ENCODE measurements at regions not wholly inside any gene's neighbourhood (a gene's known extent, or its start where the extent isn't known, plus 50 kb on each side); places are given as distances from the start of the nearest gene placed in this dataset.

DNA sequence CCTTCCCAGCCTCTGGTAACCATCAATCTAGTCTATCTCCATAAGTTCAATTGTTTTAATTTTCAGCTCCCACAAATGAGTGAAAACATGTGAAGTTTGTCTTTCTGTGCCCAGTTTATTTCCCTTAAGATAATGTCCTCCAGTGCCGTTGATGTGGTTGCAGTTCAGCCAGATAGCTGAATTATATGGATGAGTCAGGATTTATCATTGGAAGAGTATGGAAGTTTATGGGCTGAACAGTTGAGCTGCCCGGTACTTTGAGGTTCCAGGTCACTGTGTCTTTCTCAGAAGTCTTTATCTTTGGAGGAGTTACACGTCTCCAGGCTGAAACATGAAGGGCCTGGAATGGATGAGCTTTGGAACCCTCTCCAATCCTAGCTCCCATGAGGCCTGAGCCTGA is 120.1 kb downstream of the ASCL4 start:
- DNase-seq = no peak

DNA sequence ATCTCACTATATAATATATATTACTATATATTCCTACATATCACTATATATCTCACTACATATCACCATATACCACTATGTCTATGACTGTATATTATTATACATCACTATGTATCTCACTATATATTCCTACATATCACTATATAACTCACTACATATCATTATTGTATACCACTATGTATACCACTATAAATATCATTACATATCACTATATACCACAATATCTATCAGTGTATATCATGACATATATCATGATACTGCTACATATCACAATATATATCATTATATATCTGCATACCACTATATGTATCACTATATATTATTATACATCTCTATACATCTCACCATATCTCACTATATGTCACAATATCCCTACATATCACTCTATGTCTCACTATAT is 121.5 kb downstream of the ASCL4 start:
- DNase-seq = no peak

DNA sequence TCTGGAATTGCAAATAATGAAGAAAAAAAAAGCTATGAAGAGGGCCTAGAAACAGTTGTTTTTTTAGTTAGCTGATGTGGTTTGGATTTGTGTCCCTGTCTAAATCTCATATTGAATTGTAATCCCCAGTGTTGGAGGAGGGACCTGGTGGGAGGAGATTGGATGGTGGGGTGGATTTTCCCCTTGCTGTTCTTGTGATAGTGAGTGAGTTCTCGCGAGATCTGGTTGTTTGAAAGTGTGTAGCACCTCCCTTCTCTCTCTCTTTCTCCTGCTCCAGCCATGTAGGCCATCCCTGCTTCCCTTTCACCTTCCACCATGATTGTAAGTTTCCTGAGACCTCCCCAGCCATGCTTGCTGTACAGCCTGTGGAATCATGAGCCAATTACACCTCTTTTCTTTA is 126.1 kb downstream of the ASCL4 start:
- DNase-seq = no peak

DNA sequence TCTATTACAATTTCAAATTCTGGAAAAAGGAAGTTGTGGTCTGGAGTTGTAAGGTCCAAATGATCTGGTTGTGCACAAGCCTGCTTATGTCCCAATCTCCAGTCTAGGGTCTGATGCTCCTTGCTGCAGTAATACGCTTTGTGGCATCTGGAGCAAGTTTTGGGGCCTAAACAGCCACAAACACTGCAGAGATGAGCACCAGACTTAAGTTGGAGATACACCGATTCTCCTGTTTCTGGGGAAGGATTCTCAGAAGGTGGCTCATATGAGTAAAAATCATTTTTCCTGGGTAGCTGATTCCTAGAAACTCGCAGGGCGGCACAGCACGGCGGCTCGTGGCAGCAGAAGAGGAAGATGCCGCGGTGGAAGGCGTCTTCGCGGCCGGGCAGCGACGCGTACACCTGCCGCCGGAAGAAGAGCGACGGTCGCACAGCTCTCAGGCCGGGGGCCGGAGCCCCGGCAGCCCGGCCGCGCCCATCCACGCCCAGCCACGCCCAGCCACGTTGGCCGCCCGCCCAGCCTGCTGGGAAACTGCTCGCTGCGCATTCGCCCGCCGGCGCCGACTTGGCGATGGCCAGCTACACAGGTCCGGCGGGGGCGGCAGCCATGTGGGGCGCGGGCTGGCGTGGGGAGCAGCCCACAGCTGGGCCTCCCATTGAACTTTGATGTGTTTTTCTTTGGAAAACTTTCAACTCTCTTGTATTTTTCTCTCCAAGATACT is 129.0 kb downstream of the ASCL4 start:
- peak; percentile 84 for DNase-seq

DNA sequence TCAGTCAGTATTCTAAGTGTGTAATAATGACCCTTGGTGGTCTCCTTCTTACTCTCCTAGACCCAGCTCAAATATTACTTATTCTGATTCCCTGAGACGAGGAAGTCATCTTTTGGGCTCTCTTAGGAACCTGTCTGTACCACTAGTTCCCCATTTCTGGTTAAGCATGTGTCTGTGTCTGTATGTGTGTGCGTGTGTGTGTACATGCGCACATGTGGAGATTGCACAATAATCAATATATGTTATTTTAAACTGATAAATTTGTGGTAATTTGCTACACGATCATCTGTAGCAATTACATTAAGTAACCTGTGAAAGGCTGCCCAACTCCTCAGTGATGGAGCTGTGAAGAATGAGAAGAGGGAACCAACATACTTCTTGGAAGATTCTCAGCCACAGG is 132.2 kb downstream of the ASCL4 start:
- no peak for DNase-seq

DNA sequence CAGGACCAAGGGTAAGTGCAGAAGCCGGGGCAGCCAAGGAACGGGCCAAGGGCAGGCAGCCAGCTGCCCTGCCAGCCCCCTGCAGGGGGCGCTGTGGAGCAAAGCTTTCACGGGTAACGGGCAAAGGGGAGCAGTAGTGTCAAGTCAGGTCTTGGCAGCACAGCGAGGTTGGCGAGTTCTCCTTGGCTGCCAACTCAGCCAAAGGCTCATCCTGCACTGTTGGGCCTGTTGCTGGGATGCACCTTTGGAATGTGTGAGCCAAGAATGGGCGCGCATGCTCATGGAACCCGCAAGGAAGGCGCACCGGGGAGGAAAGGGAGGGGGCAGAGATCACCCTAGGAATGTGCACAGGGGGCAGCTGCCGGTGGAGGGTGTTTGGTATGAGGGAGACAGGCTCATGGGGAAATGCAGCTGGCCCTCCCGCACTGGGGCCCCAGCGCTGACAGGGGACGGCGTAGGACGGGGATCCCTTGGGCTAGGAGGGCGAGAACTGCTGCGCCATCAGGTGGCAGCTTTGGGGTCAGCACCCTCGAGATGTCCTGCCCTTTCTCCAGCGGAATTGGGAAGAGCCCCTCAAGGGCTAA is 138.0 kb downstream of the ASCL4 start:
- DNase-seq = peak; percentile 86

- DNase-seq = no peak
Observed at GRCh38 chr12:107914460-107914977, 140.0 kb downstream of the ASCL4 start.

DNA sequence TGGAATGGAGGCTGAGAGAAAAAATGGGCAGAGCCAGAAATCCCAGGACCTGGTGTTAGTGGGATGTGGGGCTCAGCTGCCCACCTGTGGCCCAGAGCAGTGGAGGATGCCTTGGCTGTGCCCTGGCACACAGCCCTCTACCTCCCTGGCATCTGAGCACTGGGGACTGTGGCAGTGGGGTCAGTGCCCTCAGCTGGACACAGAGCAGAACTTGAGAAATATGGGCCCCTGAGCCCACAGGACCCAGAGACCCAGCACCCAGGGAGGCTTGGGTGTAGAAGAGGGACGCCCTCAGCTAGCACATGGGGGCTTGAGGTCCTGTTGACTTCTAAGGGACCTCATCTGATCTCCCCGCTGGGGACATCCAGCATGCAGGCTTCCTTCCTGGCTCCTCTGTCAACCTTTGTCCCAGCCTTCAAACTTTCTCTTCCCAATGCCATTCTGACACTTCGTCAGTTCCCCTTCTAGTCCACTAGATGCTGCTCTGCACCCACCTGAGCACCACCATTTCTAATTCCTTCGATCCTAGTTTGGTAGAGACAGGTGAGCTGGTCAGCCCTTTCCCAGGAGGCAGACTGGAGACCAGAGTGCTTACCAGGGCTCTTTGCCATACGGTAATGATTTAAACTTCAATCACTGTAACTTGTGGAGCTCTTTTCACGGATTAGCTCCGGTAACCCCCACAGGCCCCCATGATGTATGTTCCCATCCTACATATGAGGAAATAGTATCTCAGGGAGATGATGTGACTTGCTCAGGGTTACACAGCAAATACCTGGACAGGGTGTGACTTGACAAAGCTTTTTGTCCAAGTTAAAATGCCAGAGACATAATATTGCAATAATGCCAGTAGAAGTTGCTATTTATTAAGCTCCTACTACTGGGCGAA is 143.7 kb downstream of the ASCL4 start:
- DNase-seq = no peak

- no peak for DNase-seq
Observed at GRCh38 chr12:107921062-107921461, 146.6 kb downstream of the ASCL4 start.

GRCh38 chr12:107925125-107925524 is 150.6 kb downstream of the ASCL4 start:
- no peak for DNase-seq

DNA sequence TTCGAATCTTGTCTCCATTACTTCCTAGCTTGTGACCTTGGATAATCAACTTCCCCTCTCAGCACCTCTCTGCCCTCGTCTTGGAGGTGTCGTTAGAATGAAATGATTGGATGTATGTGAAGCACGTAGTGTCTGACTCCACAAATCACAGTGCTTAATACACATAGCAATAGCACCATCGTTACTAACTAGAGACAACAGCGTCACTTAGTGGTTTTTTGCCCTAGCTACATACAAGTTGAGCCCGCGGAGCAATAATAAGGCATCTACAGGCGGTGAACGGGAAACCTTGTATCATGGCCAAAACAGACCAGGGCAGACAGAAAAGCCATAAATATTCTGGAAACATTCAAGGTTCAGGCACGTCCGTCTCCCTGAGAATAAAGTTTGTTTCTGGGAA is 154.9 kb downstream of the ASCL4 start:
- DNase-seq = no peak

DNA sequence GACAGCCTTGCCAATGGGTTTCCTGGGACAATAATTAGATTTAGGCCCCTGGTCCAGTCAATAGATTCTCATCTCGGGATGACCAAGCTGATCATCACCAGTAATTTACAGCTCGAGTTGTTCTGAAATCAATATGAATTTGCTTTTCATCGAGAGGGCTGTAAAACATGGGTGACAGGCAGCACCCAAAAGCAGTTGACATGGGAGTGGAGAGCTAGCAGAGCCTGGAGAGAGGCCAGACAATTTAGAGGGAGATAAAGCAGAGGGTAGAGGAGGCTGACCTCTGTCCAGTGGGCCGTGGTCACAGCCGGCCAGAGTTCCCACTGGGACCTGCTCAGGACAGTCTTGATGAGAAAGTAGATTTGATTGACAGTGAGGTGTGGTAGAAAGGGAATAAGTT is 157.3 kb downstream of the ASCL4 start:
- no peak for DNase-seq

- no peak for DNase-seq
Observed at GRCh38 chr12:107938446-107938845, 163.9 kb downstream of the ASCL4 start.

DNA sequence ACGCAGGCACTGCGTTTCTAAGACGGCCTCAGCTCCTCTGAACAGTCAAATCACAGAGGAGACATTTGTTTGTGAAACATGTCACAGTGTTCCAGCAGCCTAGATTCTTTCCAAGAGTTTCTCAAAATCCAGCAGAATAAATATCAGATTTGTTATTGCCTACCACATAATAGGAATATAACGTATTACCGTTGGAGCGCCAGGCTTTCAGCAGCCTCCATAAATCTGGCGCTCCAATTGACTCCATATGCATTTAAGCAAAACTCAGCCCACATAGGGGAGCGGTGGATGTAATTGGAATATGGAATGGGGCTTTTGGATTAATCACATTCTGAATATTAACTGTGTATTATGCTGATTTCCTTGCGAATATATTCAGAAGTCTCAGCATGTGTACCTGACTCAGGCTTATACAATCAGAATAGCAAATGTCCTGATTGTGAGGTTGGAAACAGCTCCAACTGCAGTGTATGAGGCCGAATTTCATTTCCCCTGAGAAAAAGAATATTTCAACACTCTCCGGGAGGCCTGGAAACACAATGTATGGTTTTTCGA is 174.0 kb downstream of the ASCL4 start:
- no peak for DNase-seq

DNA sequence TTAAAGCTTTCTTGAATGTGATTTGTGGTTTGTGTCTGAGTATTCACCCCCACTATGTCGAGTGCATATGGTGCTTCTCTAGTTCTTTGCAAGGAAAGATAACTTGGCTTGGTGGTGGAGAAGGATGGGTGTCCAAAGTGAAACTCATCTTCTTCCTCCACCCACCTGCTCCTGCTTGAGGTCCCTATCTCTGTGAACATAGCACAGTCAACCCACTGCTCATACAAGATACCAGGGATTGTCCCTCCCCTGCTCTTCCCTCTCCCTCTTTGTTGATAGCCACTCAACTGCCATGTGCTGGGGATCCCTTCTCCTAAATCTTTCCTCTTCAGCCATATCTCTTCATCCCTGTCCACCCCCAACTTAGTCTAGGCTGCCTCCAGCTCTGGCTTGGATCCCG is 176.5 kb downstream of the ASCL4 start:
- no peak for DNase-seq

DNA sequence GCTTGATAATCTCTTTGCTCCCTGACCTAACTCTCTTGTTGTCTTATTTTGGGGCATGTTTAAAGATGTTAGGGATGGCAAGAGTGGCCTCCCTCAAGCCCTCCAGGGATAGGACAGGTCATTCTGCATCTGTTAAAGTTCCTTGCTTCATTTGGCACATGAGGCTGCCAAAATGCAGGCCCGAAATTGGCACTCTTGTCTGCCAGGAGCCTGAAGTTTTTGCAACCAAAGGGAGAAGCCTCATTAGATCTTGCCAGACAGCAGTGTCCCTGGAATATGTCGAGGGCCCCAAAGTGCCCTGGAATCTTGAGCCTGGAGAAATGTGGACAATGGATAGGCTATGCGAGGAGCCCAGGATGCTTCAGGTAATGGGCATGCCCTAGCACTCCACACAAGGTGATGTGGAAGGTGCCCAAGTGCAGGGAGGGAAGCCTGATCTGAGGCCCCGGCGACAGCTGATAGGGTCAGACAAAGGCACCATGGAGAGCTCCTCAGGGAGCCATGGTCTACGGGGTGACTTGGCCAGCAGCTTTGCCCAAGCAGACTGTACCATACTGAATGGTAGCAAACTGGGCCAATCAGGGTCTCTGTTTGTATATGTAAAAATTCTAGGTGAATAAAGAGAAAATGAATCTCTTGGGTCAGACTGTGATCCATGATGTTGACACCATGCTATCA is 173.0 kb upstream of the WSCD2 start:
- no peak for DNase-seq

DNA sequence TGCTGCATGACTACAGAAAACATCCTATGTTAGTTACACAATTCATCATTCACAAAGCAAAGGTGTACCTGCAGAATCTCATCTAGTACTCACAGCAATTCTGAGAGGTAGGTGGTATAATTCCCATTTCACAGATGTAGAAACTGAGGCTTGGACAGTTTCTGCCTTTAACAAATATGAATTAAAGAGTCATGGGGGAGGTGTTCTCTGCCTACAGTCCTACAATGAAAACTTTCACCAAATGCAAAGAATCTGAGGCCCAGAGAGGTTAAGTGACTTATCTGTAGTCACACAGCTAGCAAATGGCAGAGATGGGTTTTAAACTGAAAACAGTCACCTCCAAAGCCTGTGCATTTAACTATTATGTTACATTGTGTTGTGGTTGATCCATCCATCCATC is 171.6 kb upstream of the WSCD2 start:
- DNase-seq = no peak

GRCh38 chr12:107963635-107964034 is 165.5 kb upstream of the WSCD2 start:
- no peak for DNase-seq

- DNase-seq = no peak
Observed at GRCh38 chr12:107967170-107967569, 161.9 kb upstream of the WSCD2 start.

GRCh38 chr12:107973950-107974349 is 155.1 kb upstream of the WSCD2 start:
- no peak for DNase-seq

GRCh38 chr12:107976331-107976730 is 152.8 kb upstream of the WSCD2 start:
- no peak for DNase-seq

- no peak for DNase-seq
Observed at GRCh38 chr12:107978201-107978600, 150.9 kb upstream of the WSCD2 start.

DNA sequence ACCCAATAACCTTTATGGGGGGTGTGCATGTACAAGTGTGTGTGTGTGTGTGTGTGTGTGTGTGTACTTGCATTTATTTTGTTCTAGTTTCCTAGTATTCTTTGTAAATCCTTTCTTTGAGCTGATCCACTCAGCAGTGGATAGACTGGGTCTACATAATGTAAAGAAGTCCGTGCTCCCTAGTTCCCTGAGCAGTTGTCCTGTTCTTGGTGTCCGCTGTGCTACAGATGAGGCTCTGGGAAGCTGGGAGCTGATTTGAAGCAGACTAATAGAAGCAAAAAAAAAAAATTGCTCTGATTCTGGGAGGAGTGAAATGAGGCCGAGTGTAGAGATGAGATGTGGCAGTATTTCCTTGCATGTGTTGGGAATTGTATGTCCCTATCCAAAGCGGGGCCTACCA is 150.4 kb upstream of the WSCD2 start:
- no peak for DNase-seq

Measured in stimulated activated CD8-positive, alpha-beta memory T cell treated with anti-CD3 and anti-CD28 coated beads, Interleukin-4, amount 100 ng/mL, for 48 hours (primary cell).